HCT116 (cell line): ENCODE measurements at regions not wholly inside any gene's neighbourhood (a gene's known extent, or its start where the extent isn't known, plus 50 kb on each side); places are given as distances from the start of the nearest gene placed in this dataset.

Source experiments
- CTCF ChIP-seq, 3 experiments: fragments of 200-600 bp in 1 of 3; sonication (generic) in 1 of 3; IDR thresholded peaks in 2 of 3; conservative IDR thresholded peaks in 1 of 3; 2 replicates each; pipeline ENCODE4 v1.5.1; 2012 to 2017; ENCODE audit warnings: low read depth in 2 of 3, low read length in 2 of 3, antibody characterized with exemption in 1 of 3, borderline replicate concordance in 1 of 3, control low read depth in 1 of 3, mild to moderate bottlenecking in 1 of 3, mixed read lengths in 1 of 3, mixed run types in 1 of 3, moderate library complexity in 1 of 3; ENCODE audit not compliant: insufficient read depth in 1 of 3
- JUND ChIP-seq: IDR thresholded peaks from 2 replicates; pipeline ENCODE4 v1.6.1; 2012
- POLR2A ChIP-seq: IDR thresholded peaks from 2 replicates; pipeline ENCODE4 v1.7.0; 2011; ENCODE audit warnings: borderline replicate concordance; ENCODE audit not compliant: insufficient read depth, insufficient read length; ENCODE audit errors: extremely low read depth
- RAD21 ChIP-seq: IDR thresholded peaks from 2 replicates; pipeline ENCODE4 v1.6.1; 2012; ENCODE audit warnings: low read depth, mild to moderate bottlenecking
- TCF7L2 ChIP-seq: IDR thresholded peaks from 2 replicates; pipeline ENCODE4 v1.7.0; 2011; ENCODE audit warnings: borderline replicate concordance, inconsistent platforms; ENCODE audit not compliant: insufficient read depth, insufficient read length; ENCODE audit errors: extremely low read depth

GRCh38 chr10:64626924-64627323, 1105.7 kb downstream of the REEP3 start:
- TF ChIP-seq RAD21 (no peak), CTCF (IDR thresholded peaks at IDR 0.05 in 2 of 3, conservative IDR thresholded peaks at IDR 0.05 in 1 of 3; ENCODE audit: borderline replicate concordance in 1 of 3, insufficient read depth in 1 of 3, low read depth in 2 of 3, low read length in 2 of 3) (no peak), POLR2A (no peak), JUND (no peak), TCF7L2 (no peak)
